ENCODE measurements at regions not wholly inside any gene's neighbourhood (a gene's known extent, or its start where the extent isn't known, plus 50 kb on each side); places are given as distances from the start of the nearest gene placed in this dataset.

- TF ChIP-seq JUND (IDR thresholded peaks at IDR 0.05) = no peak
- no peak for TF ChIP-seq EP300 (IDR thresholded peaks at IDR 0.05; ENCODE audit: borderline replicate concordance in 1 of 2, low read depth in 1 of 2, low read length in 1 of 2)
- no peak for TF ChIP-seq CTCF (IDR thresholded peaks at IDR 0.05)
- TF ChIP-seq POLR2AphosphoS5 (IDR thresholded peaks at IDR 0.05; ENCODE audit: low read depth, low read length) = no peak
- TF ChIP-seq, protein P1, sequence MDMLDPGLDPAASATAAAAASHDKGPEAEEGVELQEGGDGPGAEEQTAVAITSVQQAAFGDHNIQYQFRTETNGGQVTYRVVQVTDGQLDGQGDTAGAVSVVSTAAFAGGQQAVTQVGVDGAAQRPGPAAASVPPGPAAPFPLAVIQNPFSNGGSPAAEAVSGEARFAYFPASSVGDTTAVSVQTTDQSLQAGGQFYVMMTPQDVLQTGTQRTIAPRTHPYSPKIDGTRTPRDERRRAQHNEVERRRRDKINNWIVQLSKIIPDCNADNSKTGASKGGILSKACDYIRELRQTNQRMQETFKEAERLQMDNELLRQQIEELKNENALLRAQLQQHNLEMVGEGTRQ (IDR thresholded peaks at IDR 0.05; ENCODE audit: borderline replicate concordance, low read depth, low read length) = no peak
- TF ChIP-seq USF1 (IDR thresholded peaks at IDR 0.05; ENCODE audit: borderline replicate concordance, low read depth) = no peak
- no peak for TF ChIP-seq RCOR1 (IDR thresholded peaks at IDR 0.05; ENCODE audit: low read length)
- no peak for TF ChIP-seq REST (IDR thresholded peaks at IDR 0.05; ENCODE audit: low read depth, low read length)
- no peak for TF ChIP-seq IRF3 (IDR thresholded peaks at IDR 0.05; ENCODE audit: low read depth, low read length)
- no peak for TF ChIP-seq TCF12 (IDR thresholded peaks at IDR 0.05)
- TF ChIP-seq TEAD4 (IDR thresholded peaks at IDR 0.05; ENCODE audit: borderline replicate concordance, insufficient read depth) = no peak
Observed at GRCh38 chr18:60060578-60060977, 160.8 kb downstream of the PMAIP1 start.
